Activated CD8-positive, alpha-beta T cell treated with anti-CD3 and anti-CD28 coated beads, Interleukin-2, amount 10 ng/mL, durations not matched to agents 7 days and 5 days (primary cell): ENCODE measurements at regions not wholly inside any gene's neighbourhood (a gene's known extent, or its start where the extent isn't known, plus 50 kb on each side); places are given as distances from the start of the nearest gene placed in this dataset.

Source experiments
- ATAC-seq: fragments of 150-1000 bp; cut with Tn5 transposase; one replicate; pipeline ENCODE4 v1.10.0; 2021; ENCODE audit warnings: moderate library complexity
- CTCF ChIA-PET: fragments of 350-600 bp; sonication (Branson Sonifier 250); formaldehyde crosslinking; loops from one replicate; lab custom pipeline; 2021; ENCODE audit warnings: antibody characterized with exemption; lab: Charles Lee
- POLR2A ChIA-PET: fragments of 350-600 bp; sonication (Branson Sonifier 250); formaldehyde crosslinking; loops from one replicate; lab custom pipeline; 2021; ENCODE audit warnings: antibody characterized with exemption; lab: Charles Lee
- DNase-seq: peaks from one replicate; pipeline ENCODE4 v3.0.0-alpha.2; 2020
- H3K27ac Mint-ChIP-seq: one replicate; pipeline ENCODE4 v1.8.0; 2021; ENCODE audit warnings: mild to moderate bottlenecking, mixed read lengths
- H3K27me3 Mint-ChIP-seq: one replicate; pipeline ENCODE4 v1.8.0; 2021; ENCODE audit warnings: low read depth, mixed read lengths
- H3K36me3 Mint-ChIP-seq: one replicate; pipeline ENCODE4 v1.8.0; 2021; ENCODE audit warnings: low read depth, mixed read lengths
- H3K4me1 Mint-ChIP-seq: one replicate; pipeline ENCODE4 v1.8.0; 2021; ENCODE audit warnings: low read depth, mixed read lengths
- H3K4me3 Mint-ChIP-seq: one replicate; pipeline ENCODE4 v1.8.0; 2021; ENCODE audit warnings: mild to moderate bottlenecking, mixed read lengths
- H3K9me3 Mint-ChIP-seq: one replicate; pipeline ENCODE4 v1.8.0; 2022; ENCODE audit warnings: mixed read lengths; ENCODE audit not compliant: insufficient read depth

- no peaks in the 10 kb centered on the region for H3K36me3 Mint-ChIP-seq
- no peak overlapping the region for H3K27ac Mint-ChIP-seq
- H3K9me3 Mint-ChIP-seq, result peaks cover 8% of the 10 kb centered on the region
- CTCF ChIA-PET, result no interaction called here
- H3K4me1 Mint-ChIP-seq, result no peaks in the 10 kb centered on the region
- DNase-seq (no peak), ATAC-seq (no peak)
- H3K27me3 Mint-ChIP-seq, result no peaks in the 10 kb centered on the region
- no peak overlapping the region for H3K4me3 Mint-ChIP-seq
- POLR2A ChIA-PET, result no interaction called here
Measured at GRCh38 chr10:64219271-64220025, 698.2 kb downstream of the REEP3 start.

DNA sequence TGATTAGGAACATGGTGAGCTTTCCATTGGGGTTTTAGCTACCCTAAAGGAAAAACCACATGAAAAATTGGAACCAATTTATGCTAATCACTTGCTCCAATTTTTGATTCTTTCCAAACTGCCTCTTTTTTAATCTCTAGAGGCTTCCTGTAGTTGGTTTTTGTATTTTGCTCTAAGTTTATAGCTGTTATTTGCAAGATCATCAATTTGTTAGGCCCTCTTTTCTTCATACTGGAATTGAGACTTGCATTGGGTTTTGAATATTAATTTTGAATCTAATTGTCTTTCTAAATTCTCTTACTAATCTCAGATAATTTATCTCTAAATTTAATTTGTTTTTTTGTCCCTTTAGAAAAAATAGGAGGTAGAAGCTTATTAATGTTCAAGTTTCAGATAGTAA, 713.3 kb downstream of the REEP3 start:
- H3K4me3 Mint-ChIP-seq, result no peak overlapping the region
- no peaks in the 10 kb centered on the region for H3K36me3 Mint-ChIP-seq
- DNase-seq (no peak), ATAC-seq (no peak)
- H3K27ac Mint-ChIP-seq, result no peak overlapping the region
- no peaks in the 10 kb centered on the region for H3K4me1 Mint-ChIP-seq
- ChIA-PET POLR2A (no interaction called here), CTCF (no interaction called here)
- H3K9me3 Mint-ChIP-seq, result peaks cover 9% of the 10 kb centered on the region
- no peaks in the 10 kb centered on the region for H3K27me3 Mint-ChIP-seq

DNA sequence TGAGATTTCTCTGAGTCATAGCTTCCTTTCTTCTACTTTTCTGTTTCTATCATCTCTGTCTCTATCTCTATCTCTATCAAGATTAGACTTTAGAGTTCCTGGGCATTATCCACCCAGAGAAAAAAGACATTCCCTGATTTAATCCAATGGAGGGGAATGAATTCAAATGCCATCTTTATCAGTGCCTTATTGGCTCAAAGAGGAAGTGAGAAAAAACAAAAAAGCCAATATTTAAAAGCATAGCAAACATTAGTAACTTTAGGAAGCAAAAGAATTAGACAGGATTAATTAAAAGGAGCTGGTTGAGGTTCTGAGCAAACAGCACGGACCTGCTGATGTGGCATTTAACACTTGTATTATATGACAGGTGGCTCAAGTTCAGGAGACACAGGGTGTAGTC, 736.5 kb downstream of the REEP3 start:
- no peaks in the 10 kb centered on the region for H3K4me1 Mint-ChIP-seq
- H3K27ac Mint-ChIP-seq, result no peak overlapping the region
- ATAC-seq, result no peak
- ChIA-PET CTCF (no interaction called here), POLR2A (no interaction called here)
- no peaks in the 10 kb centered on the region for H3K36me3 Mint-ChIP-seq
- H3K27me3 Mint-ChIP-seq, result no peaks in the 10 kb centered on the region
- no peaks in the 10 kb centered on the region for H3K9me3 Mint-ChIP-seq
- no peak overlapping the region for H3K4me3 Mint-ChIP-seq
- DNase-seq, result no peak

DNA sequence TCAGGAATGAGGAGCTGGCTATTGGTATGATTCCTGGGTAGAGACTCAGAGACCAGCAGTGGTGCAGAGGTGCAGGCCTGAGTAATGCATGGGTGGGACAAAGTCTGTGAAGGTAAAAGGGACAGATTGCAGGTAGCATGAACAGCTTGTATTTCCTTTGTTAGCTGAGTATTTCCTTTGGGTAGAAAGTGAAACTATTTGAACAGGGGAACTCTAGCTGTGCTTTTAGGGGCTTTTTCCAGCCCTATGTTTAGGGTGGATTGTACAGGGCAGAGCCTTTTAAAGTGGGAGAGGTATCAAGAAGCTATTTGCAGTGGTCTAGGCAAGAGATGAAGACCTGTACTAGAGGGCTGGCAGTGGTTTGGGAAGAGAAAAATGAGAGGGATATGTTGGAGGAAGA, 739.9 kb downstream of the REEP3 start:
- no peaks in the 10 kb centered on the region for H3K4me1 Mint-ChIP-seq
- H3K27me3 Mint-ChIP-seq, result no peaks in the 10 kb centered on the region
- POLR2A ChIA-PET, result no interaction called here
- CTCF ChIA-PET, result no interaction called here
- H3K27ac Mint-ChIP-seq, result no peak overlapping the region
- no peaks in the 10 kb centered on the region for H3K36me3 Mint-ChIP-seq
- DNase-seq (no peak), ATAC-seq (no peak)
- no peak overlapping the region for H3K4me3 Mint-ChIP-seq
- no peaks in the 10 kb centered on the region for H3K9me3 Mint-ChIP-seq

GRCh38 chr10:64261676-64262075, 740.5 kb downstream of the REEP3 start:
- no peak overlapping the region for H3K27ac Mint-ChIP-seq
- CTCF ChIA-PET, result no interaction called here

GRCh38 chr10:64265961-64266360, 744.8 kb downstream of the REEP3 start:
- ChIA-PET CTCF (no interaction called here), POLR2A (no interaction called here)
- Mint-ChIP-seq H3K4me3 (no peak overlapping the region), H3K9me3 (no peaks in the 10 kb centered on the region), H3K4me1 (no peaks in the 10 kb centered on the region), H3K36me3 (no peaks in the 10 kb centered on the region), H3K27me3 (no peaks in the 10 kb centered on the region), H3K27ac (no peak overlapping the region)
- DNase-seq (no peak), ATAC-seq (no peak)

More at GRCh38 chr10:64261676-64262075, 740.5 kb downstream of the REEP3 start:
- ATAC-seq (no peak), DNase-seq (no peak)
- Mint-ChIP-seq H3K27me3 (no peaks in the 10 kb centered on the region), H3K4me1 (no peaks in the 10 kb centered on the region), H3K9me3 (no peaks in the 10 kb centered on the region), H3K4me3 (no peak overlapping the region), H3K36me3 (no peaks in the 10 kb centered on the region)
- POLR2A ChIA-PET, result no interaction called here

- POLR2A ChIA-PET, result no interaction called here
- H3K27ac Mint-ChIP-seq, result no peak overlapping the region
Measured at GRCh38 chr10:64271508-64271907, 750.3 kb downstream of the REEP3 start.

GRCh38 chr10:64271983-64272382, 750.8 kb downstream of the REEP3 start:
- no peaks in the 10 kb centered on the region for H3K27me3 Mint-ChIP-seq
- ATAC-seq, result no peak
- no peaks in the 10 kb centered on the region for H3K36me3 Mint-ChIP-seq
- DNase-seq, result no peak
- no peak overlapping the region for H3K4me3 Mint-ChIP-seq
- CTCF ChIA-PET, result interaction anchor here (1.0 to 1.4 kb wide), 2 partner anchors 8 to 12 kb away, joined by 3 read pairs; no protein-coding TSS in a partner anchor
- no peaks in the 10 kb centered on the region for H3K9me3 Mint-ChIP-seq
- POLR2A ChIA-PET, result no interaction called here
- H3K27ac Mint-ChIP-seq, result no peak overlapping the region
- H3K4me1 Mint-ChIP-seq, result no peaks in the 10 kb centered on the region

More at GRCh38 chr10:64271508-64271907, 750.3 kb downstream of the REEP3 start:
- Mint-ChIP-seq H3K9me3 (no peaks in the 10 kb centered on the region), H3K36me3 (no peaks in the 10 kb centered on the region), H3K4me3 (no peak overlapping the region), H3K4me1 (no peaks in the 10 kb centered on the region), H3K27me3 (no peaks in the 10 kb centered on the region)
- CTCF ChIA-PET, result interaction anchor here (1.4 kb wide), 1 partner anchor 12 kb away, joined by 3 read pairs; no protein-coding TSS in a partner anchor
- ATAC-seq (no peak), DNase-seq (no peak)

GRCh38 chr10:64275001-64275400, 753.8 kb downstream of the REEP3 start:
- CTCF ChIA-PET, result no interaction called here
- H3K4me1 Mint-ChIP-seq, result no peaks in the 10 kb centered on the region
- DNase-seq, result no peak
- POLR2A ChIA-PET, result no interaction called here
- no peak overlapping the region for H3K27ac Mint-ChIP-seq
- H3K9me3 Mint-ChIP-seq, result no peaks in the 10 kb centered on the region
- H3K4me3 Mint-ChIP-seq, result no peak overlapping the region
- no peak for ATAC-seq
- H3K36me3 Mint-ChIP-seq, result no peaks in the 10 kb centered on the region
- H3K27me3 Mint-ChIP-seq, result no peaks in the 10 kb centered on the region

DNA sequence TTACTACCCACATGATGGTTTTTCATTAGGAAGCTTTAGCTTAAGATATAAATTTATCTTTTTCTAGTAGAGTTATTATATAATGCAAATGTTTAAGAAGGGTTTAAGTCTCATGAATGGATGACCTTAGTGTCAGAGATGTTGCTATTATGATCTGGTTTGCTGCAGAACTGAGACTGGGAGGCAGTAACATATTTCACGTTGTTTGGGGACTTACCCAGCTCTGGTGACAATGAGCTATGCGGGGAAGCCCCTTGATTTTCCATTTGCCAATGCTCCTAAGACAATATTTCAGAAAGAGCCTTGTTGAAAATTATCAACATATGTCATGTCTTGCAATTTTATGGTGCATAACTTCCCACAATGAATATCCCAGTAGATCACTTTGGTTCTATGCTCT, 754.6 kb downstream of the REEP3 start:
- Mint-ChIP-seq H3K27me3 (no peaks in the 10 kb centered on the region), H3K36me3 (no peaks in the 10 kb centered on the region), H3K27ac (no peak overlapping the region), H3K4me1 (no peaks in the 10 kb centered on the region), H3K9me3 (no peaks in the 10 kb centered on the region), H3K4me3 (no peak overlapping the region)
- DNase-seq, result no peak
- CTCF ChIA-PET, result no interaction called here
- POLR2A ChIA-PET, result no interaction called here
- no peak for ATAC-seq

DNA sequence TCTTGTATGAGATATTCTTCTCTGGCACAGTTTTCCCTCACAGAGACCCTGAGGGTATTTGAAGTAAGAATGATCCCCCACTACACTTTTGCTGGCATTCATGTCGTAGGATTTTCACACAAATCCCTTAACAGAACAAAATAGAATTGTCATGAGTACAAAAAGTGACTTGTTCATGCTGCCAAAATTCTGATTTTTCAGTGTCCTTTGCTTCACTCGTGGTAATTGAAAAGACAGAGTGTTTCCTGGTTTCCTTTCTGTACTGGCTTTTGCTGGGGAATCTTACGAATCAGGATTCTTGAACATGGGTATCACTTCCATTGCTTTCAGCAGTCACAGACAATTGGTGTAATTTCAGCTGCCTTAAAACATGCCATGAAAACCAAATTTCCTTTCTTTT, 756.3 kb downstream of the REEP3 start:
- Mint-ChIP-seq H3K9me3 (no peaks in the 10 kb centered on the region), H3K4me3 (no peak overlapping the region), H3K36me3 (no peaks in the 10 kb centered on the region), H3K4me1 (no peaks in the 10 kb centered on the region), H3K27me3 (no peaks in the 10 kb centered on the region), H3K27ac (no peak overlapping the region)
- DNase-seq (no peak), ATAC-seq (no peak)
- CTCF ChIA-PET, result no interaction called here
- POLR2A ChIA-PET, result no interaction called here

GRCh38 chr10:64283621-64284020, 762.4 kb downstream of the REEP3 start:
- no peaks in the 10 kb centered on the region for H3K4me1 Mint-ChIP-seq
- no peak for DNase-seq
- no peak overlapping the region for H3K4me3 Mint-ChIP-seq
- H3K36me3 Mint-ChIP-seq, result no peaks in the 10 kb centered on the region
- H3K27me3 Mint-ChIP-seq, result no peaks in the 10 kb centered on the region
- CTCF ChIA-PET, result no interaction called here
- H3K9me3 Mint-ChIP-seq, result no peaks in the 10 kb centered on the region
- POLR2A ChIA-PET, result no interaction called here
- no peak for ATAC-seq
- no peak overlapping the region for H3K27ac Mint-ChIP-seq

DNA sequence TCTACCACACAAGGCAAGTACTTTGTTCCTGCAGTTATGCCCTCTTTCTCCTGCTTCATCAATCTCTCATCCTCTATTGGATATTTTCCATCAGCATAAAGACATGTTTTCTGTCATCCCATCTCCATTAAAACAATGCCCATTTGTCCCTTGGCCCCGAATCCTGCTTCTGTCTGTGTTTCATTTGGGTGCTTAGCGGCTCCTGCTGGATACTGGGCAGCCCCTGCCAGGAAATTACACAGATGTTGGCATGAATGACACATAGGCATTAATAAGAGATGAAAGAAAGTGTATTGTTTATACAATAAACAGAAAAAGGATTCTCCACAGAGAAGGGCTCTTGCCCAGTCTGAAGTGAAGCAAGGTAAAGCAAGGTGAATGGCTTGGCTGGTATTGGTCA, 765.3 kb downstream of the REEP3 start:
- no peaks in the 10 kb centered on the region for H3K9me3 Mint-ChIP-seq
- H3K27me3 Mint-ChIP-seq, result no peaks in the 10 kb centered on the region
- H3K4me1 Mint-ChIP-seq, result no peaks in the 10 kb centered on the region
- H3K36me3 Mint-ChIP-seq, result no peaks in the 10 kb centered on the region
- H3K4me3 Mint-ChIP-seq, result no peak overlapping the region
- H3K27ac Mint-ChIP-seq, result no peak overlapping the region
- ChIA-PET POLR2A (no interaction called here), CTCF (no interaction called here)
- DNase-seq (no peak), ATAC-seq (no peak)
